ENCODE measurements at regions not wholly inside any gene's neighbourhood (a gene's known extent, or its start where the extent isn't known, plus 50 kb on each side); places are given as distances from the start of the nearest gene placed in this dataset.

- no peak for TF ChIP-seq PREB (CRISPR knock-in tag; IDR thresholded peaks at IDR 0.05; ENCODE audit: borderline replicate concordance)
- no peak for TF ChIP-seq JAZF1 (CRISPR knock-in tag; IDR thresholded peaks at IDR 0.05)
Observed at GRCh38 chr11:38839071-38839470, 2241.0 kb upstream of the RAG2 start (continued).

- DNase-seq (ENCODE audit: low spot score) (no peak), ATAC-seq (no peak)
- ChIA-PET POLR2A (no interaction called here), CTCF (no interaction called here)
- no peaks in the 10 kb centered on the region for H3K4me1 Mint-ChIP-seq
- no peaks in the 10 kb centered on the region; the same call in 1 of the 2 replicates for H3K27me3 Mint-ChIP-seq (ENCODE audit: low read depth)
- H3K27ac Mint-ChIP-seq = no peak overlapping the region
- peaks cover 34% of the 10 kb centered on the region for H3K36me3 Mint-ChIP-seq
- H3K9me3 Mint-ChIP-seq = peaks cover 72% of the 10 kb centered on the region
- no peak overlapping the region for H3K4me3 Mint-ChIP-seq
- TF ChIP-seq TEAD1 (CRISPR knock-in tag; IDR thresholded peaks at IDR 0.05) (no peak), NFE2L1 (CRISPR knock-in tag; IDR thresholded peaks at IDR 0.05) (no peak), E2F4 (CRISPR knock-in tag; IDR thresholded peaks at IDR 0.05; ENCODE audit: borderline replicate concordance, low read depth) (no peak), ETV6 (CRISPR knock-in tag; IDR thresholded peaks at IDR 0.05) (no peak)
Observed at GRCh38 chr11:38835966-38836365, 2237.9 kb upstream of the RAG2 start.

GRCh38 chr11:38824573-38824972, 2226.5 kb upstream of the RAG2 start:
- ChIA-PET POLR2A (no interaction called here), CTCF (interaction anchor here (0.7 kb wide), 1 partner anchor 56 kb away, joined by 3 read pairs; no protein-coding TSS in a partner anchor)
- H3K4me1 Mint-ChIP-seq = no peaks in the 10 kb centered on the region
- H3K27ac Mint-ChIP-seq = no peak overlapping the region
- ATAC-seq (peak; percentile 44), DNase-seq (ENCODE audit: low spot score) (no peak)
- no peak overlapping the region for H3K4me3 Mint-ChIP-seq
- peaks cover 75% of the 10 kb centered on the region for H3K36me3 Mint-ChIP-seq
- TF ChIP-seq ZBTB21 (CRISPR knock-in tag; IDR thresholded peaks at IDR 0.05; ENCODE audit: borderline replicate concordance) (no peak), MXD4 (CRISPR knock-in tag; IDR thresholded peaks at IDR 0.05; ENCODE audit: borderline replicate concordance) (no peak), ZNF671 (CRISPR knock-in tag; IDR thresholded peaks at IDR 0.05) (no peak), ZNF263 (CRISPR knock-in tag; IDR thresholded peaks at IDR 0.05; ENCODE audit: low read depth) (no peak), NR3C1 (CRISPR knock-in tag; conservative IDR thresholded peaks at IDR 0.05; ENCODE audit: low read depth) (no peak), CDX4 (CRISPR knock-in tag; IDR thresholded peaks at IDR 0.05; ENCODE audit: borderline replicate concordance) (no peak), CTCF (IDR thresholded peaks at IDR 0.05) (no peak), ATF6 (CRISPR knock-in tag; IDR thresholded peaks at IDR 0.05) (no peak), SMAD4 (CRISPR knock-in tag; IDR thresholded peaks at IDR 0.05) (no peak), ESRRA (CRISPR knock-in tag; IDR thresholded peaks at IDR 0.05; ENCODE audit: borderline replicate concordance) (no peak), SP1 (CRISPR knock-in tag; conservative IDR thresholded peaks at IDR 0.05) (no peak), ZMAT4 (CRISPR knock-in tag; IDR thresholded peaks at IDR 0.05) (no peak), ZNF138 (CRISPR knock-in tag; conservative IDR thresholded peaks at IDR 0.05) (no peak), PREB (CRISPR knock-in tag; IDR thresholded peaks at IDR 0.05; ENCODE audit: borderline replicate concordance) (no peak), ZNF121 (CRISPR knock-in tag; IDR thresholded peaks at IDR 0.05) (no peak), ZNF512 (CRISPR knock-in tag; IDR thresholded peaks at IDR 0.05; ENCODE audit: borderline replicate concordance) (no peak), MLX (CRISPR knock-in tag; IDR thresholded peaks at IDR 0.05) (no peak)
- H3K9me3 Mint-ChIP-seq = peaks cover 86% of the 10 kb centered on the region
- H3K27me3 Mint-ChIP-seq (ENCODE audit: low read depth) = no peaks in the 10 kb centered on the region; the same call in none of the 2 replicates

All from WTC11 (cell line).